ENCODE measurements at regions not wholly inside any gene's neighbourhood (a gene's known extent, or its start where the extent isn't known, plus 50 kb on each side); places are given as distances from the start of the nearest gene placed in this dataset.
"Not testable (repeated sequence)": the region's sequence is repeated elsewhere in the genome, so short reads cannot be mapped to it uniquely, and the experiment has no call there.

DNA sequence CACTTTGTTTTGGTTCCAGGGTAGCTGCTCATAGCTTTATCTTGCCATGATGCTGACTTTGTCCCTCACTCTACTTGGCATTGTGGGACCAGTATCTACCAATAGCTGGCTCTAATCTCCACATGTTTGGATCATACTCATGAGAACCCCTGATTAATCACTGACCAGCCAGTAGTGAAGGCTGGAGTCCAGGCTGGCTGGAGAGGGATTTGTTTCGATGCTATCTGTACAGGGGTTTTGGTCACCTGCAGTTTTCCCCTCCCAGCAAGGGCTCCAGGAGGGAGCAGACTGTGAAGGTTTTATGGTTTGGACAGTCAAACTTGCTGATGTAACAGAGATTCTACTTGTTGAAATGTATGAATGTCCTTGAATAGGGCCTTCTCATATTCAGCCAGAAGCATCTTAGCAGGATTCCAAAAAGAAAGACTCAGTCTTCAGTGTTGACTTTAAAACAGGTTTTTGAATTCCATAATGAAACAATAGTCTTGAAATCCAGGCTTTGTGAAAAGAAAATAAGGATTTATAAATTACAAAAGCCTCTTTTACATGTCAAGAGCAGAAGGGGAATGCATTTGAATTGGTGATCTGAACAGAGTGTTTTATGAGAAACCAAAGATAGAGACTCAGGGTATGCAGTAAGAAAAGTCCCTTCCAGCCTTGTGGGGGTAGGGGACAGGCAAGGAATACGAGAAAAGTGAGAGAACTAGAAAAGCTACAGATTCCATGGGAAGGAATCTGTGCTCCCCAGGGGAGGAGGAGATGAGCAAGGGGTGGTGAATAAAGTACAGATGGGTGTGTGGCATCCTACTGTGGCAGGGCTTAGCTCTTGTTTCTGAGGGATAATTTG is 103.1 kb upstream of the SHISA3 start:
- Mint-ChIP-seq H3K4me3 (no peak overlapping the region), H3K27ac (no peak overlapping the region), H3K27me3 (no peaks in the 10 kb centered on the region), H3K4me1 (ENCODE audit: low read depth) (no peaks in the 10 kb centered on the region), H3K9me3 (no peaks in the 10 kb centered on the region), H3K36me3 (no peaks in the 10 kb centered on the region)
- ChIA-PET POLR2A (no interaction called here), CTCF (interaction anchor here (1.5 to 2.1 kb wide), 2 partner anchors 12 to 14 kb away, joined by 3 to 9 read pairs; no protein-coding TSS in a partner anchor)
- DNase-seq: no peak
- intact Hi-C loops (cut with micrococcal nuclease): no loop called here

DNA sequence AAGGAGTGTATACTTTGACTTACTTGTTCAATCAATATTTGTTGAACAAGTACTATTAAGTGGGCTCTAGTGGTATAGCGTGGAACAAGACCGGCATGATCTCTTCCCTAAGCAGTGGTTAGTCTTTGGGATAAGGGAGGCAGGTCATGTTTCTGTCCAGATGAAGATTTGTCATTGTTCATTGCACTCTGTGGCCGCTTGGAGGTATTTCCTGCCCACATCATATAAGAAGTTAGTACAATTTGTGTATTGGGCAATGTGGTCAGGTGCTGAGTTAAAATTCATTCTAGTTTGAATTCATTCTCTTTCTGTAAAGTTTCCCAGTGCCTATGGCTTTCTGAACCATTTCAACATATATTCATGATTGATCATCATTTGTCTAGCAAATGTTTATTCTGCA is 101.1 kb upstream of the SHISA3 start:
- no peaks in the 10 kb centered on the region for H3K9me3 Mint-ChIP-seq
- no peaks in the 10 kb centered on the region for H3K4me1 Mint-ChIP-seq (ENCODE audit: low read depth)
- DNase-seq: no peak
- CTCF ChIA-PET: no interaction called here
- POLR2A ChIA-PET: no interaction called here
- peaks cover 6% of the 10 kb centered on the region for H3K27me3 Mint-ChIP-seq
- no peak overlapping the region for H3K4me3 Mint-ChIP-seq
- H3K27ac Mint-ChIP-seq: no peak overlapping the region
- intact Hi-C loops (cut with micrococcal nuclease): no loop called here
- no peaks in the 10 kb centered on the region for H3K36me3 Mint-ChIP-seq

DNA sequence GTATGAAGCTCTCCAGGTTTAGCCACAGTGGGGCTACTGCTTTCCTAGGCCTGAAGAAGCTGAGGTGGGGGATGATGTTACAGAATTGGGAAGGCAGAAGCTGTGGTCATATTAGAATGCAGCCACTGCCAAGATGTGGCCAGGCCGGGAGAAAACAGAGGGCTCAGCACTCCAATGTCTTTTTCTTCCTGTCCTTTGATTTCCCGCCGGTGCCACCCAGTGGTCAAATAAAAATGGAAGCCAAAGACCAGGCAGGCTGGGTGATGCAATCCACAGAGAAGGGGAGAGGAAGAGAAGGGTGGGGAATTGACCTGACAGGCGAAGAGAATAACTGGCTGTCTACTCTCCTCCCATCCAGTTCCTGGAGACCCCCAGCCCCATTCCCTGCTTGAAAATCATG is 94.9 kb upstream of the SHISA3 start:
- ChIA-PET POLR2A (no interaction called here), CTCF (no interaction called here)
- Mint-ChIP-seq H3K9me3 (no peaks in the 10 kb centered on the region), H3K36me3 (no peaks in the 10 kb centered on the region), H3K27ac (no peak overlapping the region), H3K4me1 (ENCODE audit: low read depth) (no peaks in the 10 kb centered on the region), H3K4me3 (no peak overlapping the region), H3K27me3 (peaks cover 10% of the 10 kb centered on the region)
- DNase-seq: no peak
- intact Hi-C loops (cut with micrococcal nuclease): no loop called here

DNA sequence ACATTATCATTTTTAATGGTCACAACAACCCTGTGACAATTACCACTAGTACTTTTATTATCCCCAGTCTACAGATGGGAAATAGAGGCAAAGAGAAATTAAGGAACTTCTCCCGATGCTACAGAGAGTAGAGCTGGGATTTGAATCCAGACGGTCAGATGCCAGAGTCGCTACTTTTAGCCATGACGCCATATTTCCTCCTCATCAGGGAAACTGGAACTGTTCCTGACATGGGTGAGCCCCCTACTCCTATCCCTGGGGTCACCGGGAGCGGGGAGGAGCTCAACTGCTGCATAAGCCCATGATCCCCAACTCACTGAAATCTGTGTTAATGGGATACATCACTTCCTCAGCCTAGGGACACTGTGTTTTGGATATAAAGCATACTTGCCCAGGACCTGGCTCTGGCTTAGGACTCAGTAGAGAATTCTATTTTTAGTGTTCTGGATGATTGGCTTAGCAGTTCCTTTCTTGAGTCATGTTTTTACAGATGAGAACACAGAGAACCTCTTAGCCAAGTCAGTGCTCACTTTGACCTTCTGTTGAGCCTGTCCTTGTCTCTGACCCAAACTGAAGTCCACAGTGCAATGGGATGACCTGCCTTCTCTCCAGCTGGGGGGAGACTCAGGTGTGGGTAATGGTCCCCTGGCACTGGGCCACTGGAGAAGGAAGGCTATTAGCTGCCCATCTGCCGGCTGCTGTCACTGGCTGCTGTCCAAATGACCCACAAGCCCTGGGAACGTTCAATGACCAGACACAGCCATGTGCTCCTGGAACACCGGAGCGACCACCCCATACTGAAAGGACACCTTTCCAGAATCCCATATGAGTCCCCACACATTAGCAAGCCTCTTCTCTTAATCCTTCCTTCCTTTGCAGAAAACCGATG is 90.8 kb upstream of the SHISA3 start:
- H3K36me3 Mint-ChIP-seq: no peaks in the 10 kb centered on the region
- no peaks in the 10 kb centered on the region for H3K9me3 Mint-ChIP-seq
- ChIA-PET CTCF (no interaction called here), POLR2A (no interaction called here)
- intact Hi-C loops (cut with micrococcal nuclease): no loop called here
- no peak overlapping the region for H3K4me3 Mint-ChIP-seq
- DNase-seq: no peak
- no peaks in the 10 kb centered on the region for H3K4me1 Mint-ChIP-seq (ENCODE audit: low read depth)
- H3K27me3 Mint-ChIP-seq: peaks cover 6% of the 10 kb centered on the region
- H3K27ac Mint-ChIP-seq: no peak overlapping the region

DNA sequence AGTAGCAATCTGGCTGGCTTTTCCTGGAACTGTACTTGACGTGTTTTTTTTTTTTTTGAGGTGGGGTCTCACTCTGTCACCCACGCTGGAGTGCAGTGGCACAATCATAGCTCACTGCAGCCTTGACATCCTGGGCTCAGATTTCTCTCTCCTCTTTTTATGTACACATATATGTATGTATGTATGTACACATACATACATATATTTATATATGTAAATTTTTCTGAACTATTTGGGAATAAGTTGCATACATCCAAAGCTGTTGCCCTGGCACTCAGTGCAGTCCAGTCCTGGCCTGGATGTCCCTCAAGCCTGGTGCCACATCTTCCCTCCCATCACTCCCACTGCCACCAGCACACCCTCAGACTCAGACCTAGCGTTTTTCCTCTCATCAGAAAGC is 89.0 kb upstream of the SHISA3 start:
- intact Hi-C loops (cut with micrococcal nuclease): no loop called here
- no peaks in the 10 kb centered on the region for H3K4me1 Mint-ChIP-seq (ENCODE audit: low read depth)
- CTCF ChIA-PET: no interaction called here
- no peak for DNase-seq
- H3K36me3 Mint-ChIP-seq: no peaks in the 10 kb centered on the region
- H3K9me3 Mint-ChIP-seq: no peaks in the 10 kb centered on the region
- peaks cover 4% of the 10 kb centered on the region for H3K27me3 Mint-ChIP-seq
- no peak overlapping the region for H3K4me3 Mint-ChIP-seq
- POLR2A ChIA-PET: no interaction called here
- no peak overlapping the region for H3K27ac Mint-ChIP-seq

DNA sequence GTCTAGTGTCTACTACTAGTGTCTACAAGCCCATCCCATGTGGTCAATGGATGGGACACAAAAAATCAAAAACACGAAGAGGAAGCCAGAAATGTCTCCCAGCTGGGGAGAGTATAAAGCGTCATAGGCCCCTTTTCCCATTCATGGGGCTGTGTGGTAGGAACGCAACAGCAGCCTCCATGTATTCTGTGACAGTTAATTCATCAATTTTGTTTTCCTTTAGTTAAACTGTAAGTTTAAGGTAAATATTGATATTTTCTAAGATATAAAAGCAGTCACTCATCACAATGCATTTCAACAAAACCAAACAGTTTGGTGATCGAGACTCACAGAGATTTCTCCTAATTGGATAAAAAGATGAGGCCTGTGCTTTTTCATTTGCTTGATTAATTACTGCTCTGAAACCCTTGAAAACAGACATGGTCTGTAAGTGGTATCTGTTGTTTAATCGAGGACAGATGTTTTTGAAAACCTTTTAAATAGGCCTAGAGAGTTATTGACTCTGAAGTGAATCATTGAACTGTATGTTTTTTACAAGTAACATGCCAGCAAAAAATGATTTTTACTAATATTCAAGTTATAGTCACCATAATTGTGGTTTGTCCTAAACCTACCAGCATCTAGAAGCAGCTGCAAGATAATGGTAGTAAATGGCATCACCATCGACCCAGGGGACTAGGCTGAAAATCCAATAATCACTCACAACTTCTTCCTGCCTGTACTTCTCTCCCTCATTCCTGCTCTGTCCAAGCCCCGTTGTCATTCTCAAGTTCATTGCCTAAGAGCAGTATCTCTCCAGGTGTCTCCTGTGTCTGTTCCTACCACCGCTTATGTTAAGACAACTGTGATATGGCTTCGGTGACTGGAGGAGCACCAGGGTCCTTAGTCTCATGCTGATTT is 87.7 kb upstream of the SHISA3 start:
- no peak overlapping the region for H3K27ac Mint-ChIP-seq
- DNase-seq: no peak
- no peaks in the 10 kb centered on the region for H3K4me1 Mint-ChIP-seq (ENCODE audit: low read depth)
- H3K9me3 Mint-ChIP-seq: no peaks in the 10 kb centered on the region
- intact Hi-C loops (cut with micrococcal nuclease): no loop called here
- peaks cover 4% of the 10 kb centered on the region for H3K27me3 Mint-ChIP-seq
- ChIA-PET POLR2A (no interaction called here), CTCF (no interaction called here)
- H3K4me3 Mint-ChIP-seq: no peak overlapping the region
- H3K36me3 Mint-ChIP-seq: no peaks in the 10 kb centered on the region

DNA sequence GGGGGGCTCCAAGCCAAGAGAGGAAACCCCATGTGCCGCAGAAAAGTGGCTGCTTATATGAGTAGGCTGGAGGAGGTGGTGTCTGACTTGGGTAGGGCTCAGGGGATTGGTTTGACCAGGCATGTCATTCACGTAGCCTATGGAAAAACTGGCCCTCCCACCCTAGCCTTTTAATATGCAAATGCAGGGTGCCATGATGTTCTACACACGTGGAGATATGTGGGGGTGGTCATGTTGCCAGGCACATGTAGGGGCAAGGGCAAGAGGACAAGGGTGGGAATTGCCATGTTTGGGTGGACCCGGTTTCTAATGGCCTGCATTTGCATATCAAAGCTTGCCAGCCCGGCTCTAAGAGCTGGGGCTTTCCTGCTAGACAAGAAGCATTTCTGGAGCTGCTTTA is 86.9 kb upstream of the SHISA3 start:
- DNase-seq: no peak
- Mint-ChIP-seq H3K4me1 (ENCODE audit: low read depth) (no peaks in the 10 kb centered on the region), H3K4me3 (no peak overlapping the region), H3K36me3 (no peaks in the 10 kb centered on the region), H3K9me3 (peaks cover 3% of the 10 kb centered on the region), H3K27me3 (peaks cover 4% of the 10 kb centered on the region), H3K27ac (no peak overlapping the region)
- intact Hi-C loops (cut with micrococcal nuclease): no loop called here
- ChIA-PET POLR2A (no interaction called here), CTCF (no interaction called here)

DNA sequence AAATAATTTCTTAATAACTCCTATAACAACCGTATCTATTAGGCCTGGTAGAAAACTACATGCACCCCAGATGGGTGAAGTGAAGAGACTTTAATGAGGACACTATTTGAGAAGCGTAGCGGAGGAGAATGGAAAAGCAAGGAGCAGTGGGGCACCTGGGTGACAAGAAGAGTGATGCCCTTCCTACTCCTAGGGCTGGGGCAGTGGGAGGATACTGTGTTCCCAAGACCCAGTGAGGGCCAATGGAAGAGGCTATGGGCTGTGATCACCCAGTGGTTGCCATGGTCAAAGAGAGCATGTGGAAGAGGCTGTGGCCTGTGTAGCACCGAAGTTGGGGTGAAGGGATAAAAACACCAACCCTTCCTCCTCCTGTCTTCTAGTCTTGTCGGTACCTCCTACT is 86.5 kb upstream of the SHISA3 start:
- DNase-seq: no peak
- Mint-ChIP-seq H3K27me3 (peaks cover 4% of the 10 kb centered on the region), H3K9me3 (peaks cover 3% of the 10 kb centered on the region), H3K4me1 (ENCODE audit: low read depth) (no peaks in the 10 kb centered on the region), H3K36me3 (no peaks in the 10 kb centered on the region), H3K27ac (no peak overlapping the region), H3K4me3 (no peak overlapping the region)
- ChIA-PET POLR2A (no interaction called here), CTCF (no interaction called here)
- intact Hi-C loops (cut with micrococcal nuclease): no loop called here

DNA sequence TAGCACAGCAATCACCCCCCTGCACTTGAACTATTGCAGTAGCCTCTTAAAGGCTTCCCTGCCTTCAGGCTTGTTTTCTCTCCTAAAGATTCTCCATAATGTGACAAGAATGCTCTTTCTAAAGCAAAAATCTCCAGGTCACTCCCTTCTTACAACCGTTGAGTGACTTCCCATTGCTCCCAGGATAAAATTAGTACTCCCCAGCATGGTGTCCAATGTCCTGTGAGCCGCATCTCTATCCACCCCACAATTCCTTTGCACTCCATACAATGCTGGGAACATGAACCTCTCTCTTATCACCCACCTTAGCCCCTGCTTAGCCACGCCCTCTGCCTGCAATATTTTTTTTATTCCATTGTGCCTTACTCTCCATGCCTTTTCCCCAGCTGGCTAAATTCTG is 85.7 kb upstream of the SHISA3 start:
- Mint-ChIP-seq H3K27me3 (peaks cover 4% of the 10 kb centered on the region), H3K4me3 (no peak overlapping the region), H3K27ac (no peak overlapping the region), H3K4me1 (ENCODE audit: low read depth) (no peaks in the 10 kb centered on the region), H3K9me3 (peaks cover 3% of the 10 kb centered on the region), H3K36me3 (no peaks in the 10 kb centered on the region)
- intact Hi-C loops (cut with micrococcal nuclease): no loop called here
- DNase-seq: no peak
- CTCF ChIA-PET: no interaction called here
- POLR2A ChIA-PET: no interaction called here

DNA sequence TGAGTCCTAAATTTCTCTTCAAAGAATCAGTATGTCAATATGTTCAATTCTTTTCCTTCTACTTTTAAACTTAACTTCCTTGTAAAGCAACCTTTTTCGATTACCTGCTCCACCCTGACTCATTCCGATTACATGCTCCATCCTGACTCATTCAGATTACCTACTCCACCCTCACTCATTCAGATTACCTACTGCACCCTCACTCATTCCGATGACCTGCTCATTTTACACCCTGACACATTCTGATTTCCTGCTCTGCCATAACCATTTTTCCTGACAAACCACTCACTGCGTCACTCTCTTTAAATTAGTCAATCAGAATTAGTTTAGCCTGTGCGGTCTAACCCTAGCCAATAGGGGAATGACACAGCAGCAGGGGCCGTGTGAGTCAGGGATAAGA is 83.9 kb upstream of the SHISA3 start:
- H3K27me3 Mint-ChIP-seq; intact Hi-C loops (cut with micrococcal nuclease); H3K27ac Mint-ChIP-seq; CTCF ChIA-PET; POLR2A ChIA-PET; H3K9me3 Mint-ChIP-seq; DNase-seq; H3K4me3 Mint-ChIP-seq; H3K36me3 Mint-ChIP-seq; H3K4me1 Mint-ChIP-seq (ENCODE audit: low read depth): not testable (repeated sequence)

DNA sequence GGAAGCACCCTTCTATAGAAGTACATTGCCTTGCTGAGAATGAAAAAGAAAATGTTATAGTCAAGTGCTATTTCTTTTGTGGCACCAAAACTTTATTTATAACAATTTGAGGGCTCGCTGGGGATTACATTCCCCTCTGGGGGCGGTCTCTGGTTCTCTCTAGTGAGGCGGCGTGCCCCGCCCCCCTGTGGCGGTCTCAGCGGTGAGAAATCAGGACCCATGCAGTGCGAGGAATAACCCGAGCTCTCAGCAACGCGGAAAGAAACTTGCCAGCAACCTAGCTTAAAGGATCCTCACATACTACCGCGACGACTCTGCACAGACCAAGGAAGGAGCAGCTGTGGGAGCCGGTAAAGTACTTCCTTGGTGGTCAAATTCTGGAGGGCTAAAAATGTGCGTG is 83.4 kb upstream of the SHISA3 start:
- no peak overlapping the region for H3K27ac Mint-ChIP-seq
- H3K4me1 Mint-ChIP-seq (ENCODE audit: low read depth): no peaks in the 10 kb centered on the region
- CTCF ChIA-PET: no interaction called here

DNA sequence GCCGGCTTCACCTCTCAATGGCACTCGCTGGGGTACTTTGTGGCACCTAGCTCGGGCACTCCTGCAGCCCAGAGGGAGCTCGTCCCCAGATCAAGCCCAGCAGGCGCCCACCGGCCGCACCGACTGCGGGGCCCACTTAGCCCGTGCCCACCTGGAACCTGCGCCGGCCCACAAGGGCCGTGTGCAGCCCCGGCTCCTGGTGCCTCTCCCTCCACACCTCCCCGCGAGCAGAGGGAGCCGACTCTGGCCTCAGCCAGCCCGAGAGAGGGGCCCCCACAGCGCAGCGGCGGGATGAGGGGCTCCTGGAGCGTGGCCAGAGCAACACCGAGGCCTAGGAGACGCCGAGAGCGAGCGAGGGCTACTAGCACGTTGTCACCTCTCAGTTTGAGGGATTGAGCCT is 82.1 kb upstream of the SHISA3 start:
- Mint-ChIP-seq H3K27me3 (peaks cover 2% of the 10 kb centered on the region), H3K4me1 (ENCODE audit: low read depth) (no peaks in the 10 kb centered on the region), H3K36me3 (no peaks in the 10 kb centered on the region), H3K4me3 (no peak overlapping the region), H3K27ac (no peak overlapping the region), H3K9me3 (peaks cover 3% of the 10 kb centered on the region)
- intact Hi-C loops (cut with micrococcal nuclease): no loop called here
- DNase-seq: no peak
- ChIA-PET POLR2A (no interaction called here), CTCF (interaction anchor here (0.6 kb wide), 1 partner anchor 204 kb away, joined by 3 read pairs; no protein-coding TSS in a partner anchor)

More for the DNA sequence above, 83.4 kb upstream of the SHISA3 start:
- intact Hi-C loops (cut with micrococcal nuclease): no loop called here
- POLR2A ChIA-PET: no interaction called here
- no peak for DNase-seq
- Mint-ChIP-seq H3K27me3 (peaks cover 2% of the 10 kb centered on the region), H3K9me3 (peaks cover 3% of the 10 kb centered on the region), H3K36me3 (no peaks in the 10 kb centered on the region), H3K4me3 (no peak overlapping the region)

Data from activated CD4-positive, alpha-beta memory T cell treated with anti-CD3 and anti-CD28 coated beads for 36 hours (primary cell).